ENCODE measurements at regions not wholly inside any gene's neighbourhood (a gene's known extent, or its start where the extent isn't known, plus 50 kb on each side); places are given as distances from the start of the nearest gene placed in this dataset.

DNA sequence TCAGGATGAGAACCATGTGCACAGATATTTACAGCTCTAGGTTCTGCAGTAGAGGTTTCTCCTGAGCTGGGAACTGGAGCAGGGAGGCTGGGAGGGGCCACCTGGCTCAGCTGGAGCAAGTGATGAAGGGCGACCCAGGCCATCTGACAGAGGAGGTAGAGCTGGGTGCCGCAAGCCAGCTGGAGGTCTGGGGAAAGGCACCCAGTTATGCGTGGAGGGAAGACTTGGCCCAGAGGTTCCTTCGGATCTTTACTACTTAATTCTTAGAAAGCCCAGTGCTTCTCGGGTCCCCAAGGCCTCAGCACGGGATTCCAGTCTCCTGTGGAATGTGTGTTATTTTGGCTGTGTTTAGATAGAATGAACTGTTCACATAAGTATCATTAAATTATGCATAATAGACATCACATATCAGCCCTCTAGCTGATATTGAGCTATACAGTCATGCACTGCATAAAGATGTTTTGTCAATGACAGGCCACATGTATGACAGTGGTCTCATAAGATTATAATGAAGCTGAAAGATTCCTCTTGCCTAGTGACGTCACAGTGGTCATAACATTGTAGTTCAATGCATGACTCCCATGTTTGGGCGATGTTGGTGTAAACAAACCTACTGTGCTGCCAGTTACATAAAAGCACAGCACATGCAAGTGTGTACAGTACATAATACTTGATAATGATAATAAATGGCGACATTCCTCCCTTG is 245.1 kb downstream of the RHOU start:
- TF ChIP-seq, protein P1, sequence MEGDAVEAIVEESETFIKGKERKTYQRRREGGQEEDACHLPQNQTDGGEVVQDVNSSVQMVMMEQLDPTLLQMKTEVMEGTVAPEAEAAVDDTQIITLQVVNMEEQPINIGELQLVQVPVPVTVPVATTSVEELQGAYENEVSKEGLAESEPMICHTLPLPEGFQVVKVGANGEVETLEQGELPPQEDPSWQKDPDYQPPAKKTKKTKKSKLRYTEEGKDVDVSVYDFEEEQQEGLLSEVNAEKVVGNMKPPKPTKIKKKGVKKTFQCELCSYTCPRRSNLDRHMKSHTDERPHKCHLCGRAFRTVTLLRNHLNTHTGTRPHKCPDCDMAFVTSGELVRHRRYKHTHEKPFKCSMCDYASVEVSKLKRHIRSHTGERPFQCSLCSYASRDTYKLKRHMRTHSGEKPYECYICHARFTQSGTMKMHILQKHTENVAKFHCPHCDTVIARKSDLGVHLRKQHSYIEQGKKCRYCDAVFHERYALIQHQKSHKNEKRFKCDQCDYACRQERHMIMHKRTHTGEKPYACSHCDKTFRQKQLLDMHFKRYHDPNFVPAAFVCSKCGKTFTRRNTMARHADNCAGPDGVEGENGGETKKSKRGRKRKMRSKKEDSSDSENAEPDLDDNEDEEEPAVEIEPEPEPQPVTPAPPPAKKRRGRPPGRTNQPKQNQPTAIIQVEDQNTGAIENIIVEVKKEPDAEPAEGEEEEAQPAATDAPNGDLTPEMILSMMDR (IDR thresholded peaks at IDR 0.05) = no peak
- TF ChIP-seq POLR2A (IDR thresholded peaks at IDR 0.05) = no peak
